Mammary epithelial cell (primary cell): ENCODE measurements at regions not wholly inside any gene's neighbourhood (a gene's known extent, or its start where the extent isn't known, plus 50 kb on each side); places are given as distances from the start of the nearest gene placed in this dataset.

Experiments
- EZH2 ChIP-seq: IDR thresholded peaks from 2 replicates; pipeline ENCODE4 v1.6.1; 2012; ENCODE audit warnings: low read length, inconsistent platforms, borderline replicate concordance
- TF ChIP-seq, protein P1 (sequence below), 2 donors: IDR thresholded peaks in 1 of 2; conservative IDR thresholded peaks in 1 of 2; 2 replicates each; pipeline ENCODE4 v1.5.1; 2011 to 2012; ENCODE audit warnings: inconsistent platforms in 2 of 2, low read length in 2 of 2, mild to moderate bottlenecking in 2 of 2, control low read depth in 1 of 2, low read depth in 1 of 2; ENCODE audit not compliant: insufficient read depth in 1 of 2; ENCODE audit errors: extremely low read depth in 1 of 2

DNA sequence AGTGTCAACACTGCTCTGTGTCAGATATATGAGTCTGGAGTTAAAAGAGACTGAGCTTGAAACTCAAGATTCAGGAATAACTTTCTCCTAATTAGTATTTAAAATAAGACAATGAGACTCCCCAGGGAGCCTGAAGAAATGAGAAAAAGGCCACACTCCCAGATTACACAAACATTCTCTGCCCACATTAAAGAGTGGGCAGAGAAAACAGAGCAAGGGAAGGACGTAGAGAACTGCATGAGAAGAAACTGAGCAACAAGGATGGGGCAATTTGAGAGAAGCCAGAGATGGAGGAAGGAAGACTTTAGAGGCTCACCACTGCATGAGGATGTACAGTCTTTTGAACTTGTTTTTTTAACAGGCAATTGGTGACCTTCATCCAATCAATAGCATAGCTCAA lies 438.2 kb downstream of the TDRD15 start:
- TF ChIP-seq, protein P1, sequence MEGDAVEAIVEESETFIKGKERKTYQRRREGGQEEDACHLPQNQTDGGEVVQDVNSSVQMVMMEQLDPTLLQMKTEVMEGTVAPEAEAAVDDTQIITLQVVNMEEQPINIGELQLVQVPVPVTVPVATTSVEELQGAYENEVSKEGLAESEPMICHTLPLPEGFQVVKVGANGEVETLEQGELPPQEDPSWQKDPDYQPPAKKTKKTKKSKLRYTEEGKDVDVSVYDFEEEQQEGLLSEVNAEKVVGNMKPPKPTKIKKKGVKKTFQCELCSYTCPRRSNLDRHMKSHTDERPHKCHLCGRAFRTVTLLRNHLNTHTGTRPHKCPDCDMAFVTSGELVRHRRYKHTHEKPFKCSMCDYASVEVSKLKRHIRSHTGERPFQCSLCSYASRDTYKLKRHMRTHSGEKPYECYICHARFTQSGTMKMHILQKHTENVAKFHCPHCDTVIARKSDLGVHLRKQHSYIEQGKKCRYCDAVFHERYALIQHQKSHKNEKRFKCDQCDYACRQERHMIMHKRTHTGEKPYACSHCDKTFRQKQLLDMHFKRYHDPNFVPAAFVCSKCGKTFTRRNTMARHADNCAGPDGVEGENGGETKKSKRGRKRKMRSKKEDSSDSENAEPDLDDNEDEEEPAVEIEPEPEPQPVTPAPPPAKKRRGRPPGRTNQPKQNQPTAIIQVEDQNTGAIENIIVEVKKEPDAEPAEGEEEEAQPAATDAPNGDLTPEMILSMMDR (conservative IDR thresholded peaks at IDR 0.05 in 1 of 2, IDR thresholded peaks at IDR 0.05 in 1 of 2; ENCODE audit: extremely low read depth in 1 of 2, insufficient read depth in 1 of 2, low read depth in 1 of 2, low read length in 2 of 2): no peak
- no peak for TF ChIP-seq EZH2
